Ishikawa (cell line): ENCODE measurements at regions not wholly inside any gene's neighbourhood (a gene's known extent, or its start where the extent isn't known, plus 50 kb on each side); places are given as distances from the start of the nearest gene placed in this dataset.

Experiments used
- CEBPB ChIP-seq: IDR thresholded peaks from 2 replicates; pipeline ENCODE4 v1.6.1; 2012
- CREB1 ChIP-seq: IDR thresholded peaks from 2 replicates; pipeline ENCODE4 v1.6.1; 2012; ENCODE audit warnings: low read depth
- EGR1 ChIP-seq: IDR thresholded peaks from 2 replicates; pipeline ENCODE4 v1.6.1; 2012
- EP300 ChIP-seq: IDR thresholded peaks from 2 replicates; pipeline ENCODE4 v1.6.1; 2012; ENCODE audit warnings: borderline replicate concordance
- FOXM1 ChIP-seq: IDR thresholded peaks from 2 replicates; pipeline ENCODE4 v1.6.1; 2012; ENCODE audit warnings: low read depth, borderline replicate concordance
- MAX ChIP-seq: IDR thresholded peaks from 2 replicates; pipeline ENCODE4 v1.6.1; 2012
- NFIC ChIP-seq: IDR thresholded peaks from 2 replicates; pipeline ENCODE4 v1.6.1; 2012
- RAD21 ChIP-seq: IDR thresholded peaks from 2 replicates; pipeline ENCODE4 v1.6.1; 2012; ENCODE audit warnings: low read depth
- REST ChIP-seq: IDR thresholded peaks from 2 replicates; pipeline ENCODE4 v1.6.1; 2012; ENCODE audit warnings: low read depth, mild to moderate bottlenecking
- TAF1 ChIP-seq: IDR thresholded peaks from 2 replicates; pipeline ENCODE4 v1.6.1; 2012; ENCODE audit warnings: low read depth, mild to moderate bottlenecking
- TCF12 ChIP-seq: IDR thresholded peaks from 2 replicates; pipeline ENCODE4 v1.6.1; 2012; ENCODE audit warnings: low read depth
- TEAD4 ChIP-seq: IDR thresholded peaks from 2 replicates; pipeline ENCODE4 v1.6.1; 2012
- USF1 ChIP-seq: IDR thresholded peaks from 2 replicates; pipeline ENCODE4 v1.6.1; 2012
- YY1 ChIP-seq: IDR thresholded peaks from 2 replicates; pipeline ENCODE4 v1.6.1; 2012; ENCODE audit warnings: low read depth
- ZBTB7A ChIP-seq: IDR thresholded peaks from 2 replicates; pipeline ENCODE4 v1.6.1; 2012; ENCODE audit warnings: low read depth

GRCh38 chr12:92434607-92435025 lies 268.2 kb upstream of the PLEKHG7 start:
- TF ChIP-seq CEBPB = no peak
- TF ChIP-seq EGR1 = no peak
- TF ChIP-seq RAD21 = no peak
- TF ChIP-seq MAX = no peak
- no peak for TF ChIP-seq CREB1
- no peak for TF ChIP-seq USF1

- no peak for TF ChIP-seq EP300
- no peak for TF ChIP-seq ZBTB7A
Observed at GRCh38 chr12:92432724-92433441, 269.9 kb upstream of the PLEKHG7 start.

GRCh38 chr12:92431146-92431545 lies 271.6 kb upstream of the PLEKHG7 start:
- no peak for TF ChIP-seq TEAD4
- no peak for TF ChIP-seq YY1
- TF ChIP-seq FOXM1 = no peak
- no peak for TF ChIP-seq EGR1
- no peak for TF ChIP-seq RAD21
- TF ChIP-seq TAF1 = no peak
- TF ChIP-seq ZBTB7A = no peak
- TF ChIP-seq MAX = no peak
- no peak for TF ChIP-seq CREB1
- TF ChIP-seq NFIC = no peak

GRCh38 chr12:92426332-92426731 lies 276.5 kb upstream of the PLEKHG7 start:
- TF ChIP-seq CEBPB (no peak), EGR1 (no peak), RAD21 (no peak), TAF1 (no peak), REST (no peak), MAX (no peak)

GRCh38 chr12:92425165-92425564 lies 277.6 kb upstream of the PLEKHG7 start:
- TF ChIP-seq YY1 = no peak
- no peak for TF ChIP-seq FOXM1
- TF ChIP-seq CEBPB = no peak
- no peak for TF ChIP-seq TCF12
- TF ChIP-seq USF1 = no peak
- no peak for TF ChIP-seq REST
- TF ChIP-seq EGR1 = no peak
- no peak for TF ChIP-seq EP300

GRCh38 chr12:92424338-92424737 lies 278.5 kb upstream of the PLEKHG7 start:
- TF ChIP-seq CREB1 (no peak), USF1 (no peak), RAD21 (no peak), CEBPB (no peak), TAF1 (no peak), MAX (no peak)
